Psoas muscle (tissue), 7 donors: ENCODE measurements at regions not wholly inside any gene's neighbourhood (a gene's known extent, or its start where the extent isn't known, plus 50 kb on each side); places are given as distances from the start of the nearest gene placed in this dataset.

Source experiments
- ATAC-seq, 4 donors: fragments of 200-7000 bp; cut with Tn5 transposase; one replicate each; pipeline ENCODE4 v1.9.1; 2020; ENCODE audit warnings: moderate library complexity in 3 of 4, mild to moderate bottlenecking in 2 of 4
- DNase-seq, 2 donors: peaks; one replicate each; pipeline ENCODE4 v3.0.0-alpha.2; 2020
- H3K27ac ChIP-seq: fragments of 200-600 bp; one replicate; pipeline ENCODE4 v1.8.0; 2022
- H3K27me3 ChIP-seq, 3 donors: fragments of 200-600 bp in 1 of 3; one replicate each; pipeline versions ENCODE4 v1.6.1 to v1.8.0; 2013 to 2022; ENCODE audit warnings: low read length in 2 of 3, mild to moderate bottlenecking in 2 of 3, moderate library complexity in 1 of 3; ENCODE audit not compliant: insufficient read depth in 3 of 3
- H3K36me3 ChIP-seq, 2 donors: fragments of 200-600 bp in 1 of 2; one replicate each; pipeline versions ENCODE4 v1.6.1 to v1.8.0; 2013 to 2022; ENCODE audit warnings: low read depth in 1 of 2, mild to moderate bottlenecking in 1 of 2, moderate library complexity in 1 of 2; ENCODE audit not compliant: insufficient read depth in 1 of 2
- H3K4me1 ChIP-seq: fragments of 200-600 bp; one replicate; pipeline ENCODE4 v1.8.0; 2022
- H3K4me3 ChIP-seq: fragments of 200-600 bp; one replicate; pipeline ENCODE4 v1.8.0; 2022; ENCODE audit warnings: mild to moderate bottlenecking
- H3K9me3 ChIP-seq: fragments of 200-600 bp; one replicate; pipeline ENCODE4 v1.8.0; 2022
- CTCF ChIP-seq: fragments of 200-600 bp; IDR thresholded peaks from one replicate; pipeline ENCODE4 v1.8.0; 2022; ENCODE audit warnings: antibody characterized with exemption
- WGBS, 3 donors: extraction: QIAGEN DNeasy Blood & Tissue Kit; methylation state at CpG; one replicate each; pipeline versions ENCODE4 v1.1.6 to v1.1.7; 2013; 5-methylcytosine and 5-hydroxymethylcytosine counted together
- intact Hi-C, 2 donors: fragments of 100-400 bp; cut with DNase I; formaldehyde crosslinking; loops; one replicate each; pipeline versions ENCODE4 v1.11.0 to v1.14.2; 2022
- donor health status: healthy with polysubstance abuse.
- donor health status: DM: no; HTN: no; CAD: no; lungs with moderate emphysema.
- donor health status: Bipolar disorder and iron deficiency.
- donor health status: healthy.
- donor health status: DM: yes; HTN: yes; CAD: no.
- donor health status: DM: no; HTN: no; CAD: no.
- donor health status: DM: yes; HTN: yes; CAD: no.

GRCh38 chr14:71532790-71533189, 399.4 kb upstream of the RGS6 start:
- Histone ChIP-seq H3K9me3 (no peaks in the 10 kb centered on the region), H3K27ac (no peak overlapping the region), H3K27me3 (no peaks in the 10 kb centered on the region), H3K36me3 (no peaks in the 10 kb centered on the region), H3K4me3 (no peak overlapping the region), H3K4me1 (no peaks in the 10 kb centered on the region)
- TF ChIP-seq CTCF, result no peak
- WGBS, 3 donors, result 43 to 64% (median 45%) methylated on average over 3 of the region's 3 CpGs
- no peak for ATAC-seq
- intact Hi-C loops, result no loop called here
- no peak for DNase-seq

- Histone ChIP-seq H3K4me1 (no peaks in the 10 kb centered on the region), H3K36me3 (no peaks in the 10 kb centered on the region), H3K27me3 (no peaks in the 10 kb centered on the region), H3K9me3 (no peaks in the 10 kb centered on the region), H3K4me3 (no peak overlapping the region), H3K27ac (no peak overlapping the region)
- intact Hi-C loops, result no loop called here
- WGBS, 3 donors, result 77 to 81% (median 80%) methylated on average over 3 of the region's 3 CpGs
- no peak for TF ChIP-seq CTCF
- DNase-seq (no peak), ATAC-seq (no peak)
Observed at GRCh38 chr14:71533390-71533789, 398.8 kb upstream of the RGS6 start.

GRCh38 chr14:71533800-71534199, 398.4 kb upstream of the RGS6 start:
- ATAC-seq (no peak), DNase-seq (no peak)
- no peaks in the 10 kb centered on the region for H3K36me3 ChIP-seq
- no peak overlapping the region for H3K4me3 ChIP-seq
- WGBS, 3 donors, result 97 to 100% (median 100%) methylated on average over 1 of the region's 1 CpG
- H3K27me3 ChIP-seq, result no peaks in the 10 kb centered on the region
- H3K27ac ChIP-seq, result no peak overlapping the region
- intact Hi-C loops, result no loop called here
- no peaks in the 10 kb centered on the region for H3K4me1 ChIP-seq
- no peak for TF ChIP-seq CTCF
- no peaks in the 10 kb centered on the region for H3K9me3 ChIP-seq

GRCh38 chr14:71534506-71534905, 397.7 kb upstream of the RGS6 start:
- no peaks in the 10 kb centered on the region for H3K27me3 ChIP-seq
- H3K9me3 ChIP-seq, result no peaks in the 10 kb centered on the region
- DNase-seq (no peak), ATAC-seq (no peak)
- TF ChIP-seq CTCF, result no peak
- H3K27ac ChIP-seq, result no peak overlapping the region
- H3K36me3 ChIP-seq, result no peaks in the 10 kb centered on the region
- H3K4me3 ChIP-seq, result no peak overlapping the region
- no peaks in the 10 kb centered on the region for H3K4me1 ChIP-seq
- intact Hi-C loops, result no loop called here
- 95 to 100% (median 96%) methylated on average over 1 of the region's 1 CpG for WGBS, 3 donors

- H3K4me1 ChIP-seq, result no peaks in the 10 kb centered on the region
- H3K4me3 ChIP-seq, result no peak overlapping the region
- no peaks in the 10 kb centered on the region for H3K27me3 ChIP-seq
- no peak for TF ChIP-seq CTCF
- ATAC-seq, result no peak
- H3K27ac ChIP-seq, result no peak overlapping the region
- no peaks in the 10 kb centered on the region for H3K9me3 ChIP-seq
- intact Hi-C loops, result no loop called here
- no peaks in the 10 kb centered on the region for H3K36me3 ChIP-seq
- no peak for DNase-seq
- 77 to 78% (median 77%) methylated on average over 2 of the region's 2 CpGs for WGBS, 3 donors
Observed at GRCh38 chr14:71536015-71536740, 396.1 kb upstream of the RGS6 start.
